ENCODE measurements at regions not wholly inside any gene's neighbourhood (a gene's known extent, or its start where the extent isn't known, plus 50 kb on each side); places are given as distances from the start of the nearest gene placed in this dataset.
"Not testable (repeated sequence)": the region's sequence is repeated elsewhere in the genome, so short reads cannot be mapped to it uniquely, and the experiment has no call there.

GRCh38 chrX:96540111-96540631 lies 144.5 kb upstream of the DIAPH2 start:
- no peak for DNase-seq

DNA sequence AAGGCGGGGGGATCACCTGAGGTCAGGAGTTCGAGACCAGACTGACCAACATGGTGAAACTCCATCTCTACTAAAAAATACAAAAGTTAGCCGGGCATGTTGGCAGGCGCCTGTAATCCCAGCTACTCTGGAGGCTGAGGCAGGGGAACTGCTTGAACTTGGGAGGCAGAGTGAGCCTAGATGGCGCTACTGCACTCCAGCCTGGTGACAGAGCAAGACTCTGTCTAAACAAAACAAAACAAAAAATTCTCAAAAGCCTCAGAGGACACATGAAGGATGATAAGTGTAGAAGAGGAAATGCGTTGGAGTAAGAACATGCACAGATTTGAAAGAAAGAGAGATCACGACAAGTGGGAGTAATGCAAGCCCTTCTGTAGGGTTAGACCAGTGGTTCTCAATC lies 138.4 kb upstream of the DIAPH2 start:
- peak; percentile 1 for DNase-seq

DNA sequence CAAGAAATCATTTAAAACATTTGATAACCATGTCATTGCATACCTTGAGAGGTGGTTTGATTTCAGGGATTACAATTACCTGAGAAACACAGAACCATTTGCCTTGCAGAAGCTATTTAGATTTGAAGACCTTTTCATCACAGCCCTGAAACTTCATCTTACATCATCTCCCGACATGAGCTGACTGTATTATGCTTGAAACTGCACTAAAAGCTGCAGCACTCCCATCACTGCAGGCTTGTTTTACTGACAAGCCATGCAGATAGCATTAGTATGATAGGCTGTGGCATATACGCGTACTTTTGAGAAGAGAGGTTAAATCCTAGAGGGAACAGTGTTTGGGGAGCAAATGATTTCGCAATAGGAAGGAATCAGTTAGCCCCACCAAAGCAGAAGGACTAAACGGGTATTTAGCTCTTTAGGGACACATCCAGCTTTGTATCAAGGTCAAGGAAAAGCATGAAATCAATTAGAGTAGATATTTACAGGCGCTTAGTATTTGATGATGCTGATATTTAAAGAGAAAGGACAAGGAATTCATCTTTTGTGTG lies 133.2 kb upstream of the DIAPH2 start:
- no peak for DNase-seq

DNA sequence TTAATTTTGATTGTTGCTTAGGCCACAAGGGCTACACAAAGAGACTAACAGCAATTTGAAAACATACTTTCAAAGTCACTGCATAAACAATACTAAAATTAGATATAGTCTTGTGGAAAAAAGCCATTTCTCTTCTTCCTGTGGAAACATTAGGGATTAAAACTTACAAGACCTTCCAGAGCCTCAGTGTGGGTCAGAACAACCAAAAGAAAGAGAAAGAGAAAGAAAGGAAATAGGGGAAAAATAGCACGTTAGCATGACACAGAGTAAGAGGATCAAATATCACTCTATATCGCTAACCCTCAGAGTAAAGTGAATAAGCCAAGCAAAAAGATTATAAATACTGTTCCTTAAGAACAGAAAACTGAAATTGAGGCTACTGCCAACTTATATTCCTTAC lies 127.8 kb upstream of the DIAPH2 start:
- no peak for DNase-seq

GRCh38 chrX:96561129-96561528 lies 123.5 kb upstream of the DIAPH2 start:
- not testable (repeated sequence) for DNase-seq

DNA sequence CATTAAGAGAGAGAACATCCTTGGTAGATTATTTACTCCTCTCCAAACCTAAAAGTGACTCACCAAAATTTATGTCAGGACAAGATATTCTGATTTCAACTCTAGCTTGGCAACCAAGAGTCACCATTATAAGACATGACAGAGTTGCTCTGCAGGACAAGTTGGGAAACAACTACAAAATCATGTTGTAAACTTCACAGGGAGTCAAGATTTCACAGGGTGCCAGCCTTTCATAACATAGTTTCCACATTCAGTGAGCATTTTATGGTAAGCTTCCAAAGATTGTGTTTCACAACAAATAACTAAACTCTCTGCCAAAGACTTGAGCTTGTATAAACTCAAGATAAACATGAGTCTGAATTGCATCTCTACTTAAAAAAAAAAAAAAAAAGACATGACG lies 121.0 kb upstream of the DIAPH2 start:
- DNase-seq = no peak

DNA sequence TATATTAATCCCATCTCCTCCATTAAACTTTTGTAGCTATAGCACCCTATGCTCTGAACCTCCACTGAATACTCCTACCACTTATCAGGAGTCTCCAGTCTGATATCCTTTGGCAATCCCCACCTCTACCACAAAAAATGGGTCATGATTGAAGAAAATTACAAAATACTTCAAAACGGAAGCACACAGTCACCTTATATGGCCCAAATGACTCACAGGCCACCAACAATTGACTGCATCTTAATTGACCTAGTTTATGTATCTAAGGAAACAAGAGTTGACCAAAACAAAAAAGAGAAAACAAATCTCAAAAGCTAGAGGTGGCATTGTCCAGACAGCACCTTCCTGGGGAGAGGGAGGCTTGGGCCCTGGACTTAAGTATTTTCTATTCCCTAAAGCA lies 120.0 kb upstream of the DIAPH2 start:
- no peak for DNase-seq

GRCh38 chrX:96566878-96567277 lies 117.8 kb upstream of the DIAPH2 start:
- no peak for DNase-seq

DNA sequence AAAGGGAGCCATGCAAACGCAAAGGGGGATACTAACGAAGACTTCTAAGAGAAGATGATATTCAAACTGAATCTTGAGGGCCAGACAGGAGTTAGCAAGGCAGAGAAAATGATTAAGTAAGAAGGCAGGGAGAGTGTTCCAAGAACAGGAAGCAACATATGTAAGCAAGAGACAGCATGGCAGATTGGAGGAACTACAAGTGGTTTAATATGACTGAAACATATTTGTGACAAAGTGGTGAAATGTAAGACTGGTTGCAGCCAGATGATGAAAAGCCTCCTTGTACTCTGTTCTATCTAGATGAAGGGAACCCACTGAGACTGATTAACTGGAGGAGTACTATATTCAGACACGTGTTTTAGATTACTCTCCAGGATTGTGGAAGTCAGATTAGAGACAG lies 116.6 kb upstream of the DIAPH2 start:
- DNase-seq = no peak

GRCh38 chrX:96569034-96569433 lies 115.6 kb upstream of the DIAPH2 start:
- DNase-seq = no peak

GRCh38 chrX:96575011-96575410 lies 109.6 kb upstream of the DIAPH2 start:
- no peak for DNase-seq

- no peak for DNase-seq
Observed at GRCh38 chrX:96576368-96576767, 108.3 kb upstream of the DIAPH2 start.

- no peak for DNase-seq
Observed at GRCh38 chrX:96578781-96579180, 105.9 kb upstream of the DIAPH2 start.

GRCh38 chrX:96579252-96579651 lies 105.4 kb upstream of the DIAPH2 start:
- no peak for DNase-seq

DNA sequence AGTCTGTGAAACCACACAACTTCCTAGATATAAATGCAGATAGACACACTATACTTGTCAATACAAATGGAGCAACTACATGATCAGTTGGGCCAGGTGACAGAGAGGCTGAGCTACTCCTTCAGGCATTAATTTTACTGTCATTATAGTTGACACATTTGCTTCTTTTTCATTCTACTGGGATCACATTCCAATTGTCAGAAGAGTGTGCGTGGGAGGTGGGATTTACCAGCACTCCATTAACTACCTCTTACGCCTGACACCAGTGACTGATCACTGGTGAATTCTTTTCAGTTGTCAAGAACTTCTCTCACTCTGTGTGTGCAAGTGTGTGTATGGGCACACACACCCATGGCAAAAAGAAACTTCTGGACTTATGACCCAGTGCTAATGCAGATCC lies 94.2 kb upstream of the DIAPH2 start:
- no peak for DNase-seq

- DNase-seq = no peak
Observed at GRCh38 chrX:96591421-96591820, 93.2 kb upstream of the DIAPH2 start.

DNA sequence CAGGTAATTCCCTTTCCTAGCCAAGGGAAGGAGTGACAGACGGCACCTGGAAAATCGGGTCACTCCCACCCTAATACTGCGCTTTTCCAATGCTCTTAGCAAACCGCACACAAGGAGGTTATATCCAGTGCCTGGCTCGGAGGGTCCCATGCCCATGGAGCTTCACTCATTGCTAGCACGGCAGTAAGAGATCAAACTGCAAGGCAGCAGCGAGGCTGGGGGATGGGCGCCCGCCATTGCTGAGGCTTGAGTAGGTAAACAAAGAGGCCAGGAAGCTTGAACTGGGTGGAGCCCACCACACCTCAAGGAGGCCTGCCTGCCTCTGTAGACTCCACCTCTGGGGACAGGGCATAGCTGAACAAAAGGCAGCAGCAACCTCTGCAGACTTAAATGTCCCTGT lies 86.8 kb upstream of the DIAPH2 start:
- DNase-seq = not testable (repeated sequence)

DNA sequence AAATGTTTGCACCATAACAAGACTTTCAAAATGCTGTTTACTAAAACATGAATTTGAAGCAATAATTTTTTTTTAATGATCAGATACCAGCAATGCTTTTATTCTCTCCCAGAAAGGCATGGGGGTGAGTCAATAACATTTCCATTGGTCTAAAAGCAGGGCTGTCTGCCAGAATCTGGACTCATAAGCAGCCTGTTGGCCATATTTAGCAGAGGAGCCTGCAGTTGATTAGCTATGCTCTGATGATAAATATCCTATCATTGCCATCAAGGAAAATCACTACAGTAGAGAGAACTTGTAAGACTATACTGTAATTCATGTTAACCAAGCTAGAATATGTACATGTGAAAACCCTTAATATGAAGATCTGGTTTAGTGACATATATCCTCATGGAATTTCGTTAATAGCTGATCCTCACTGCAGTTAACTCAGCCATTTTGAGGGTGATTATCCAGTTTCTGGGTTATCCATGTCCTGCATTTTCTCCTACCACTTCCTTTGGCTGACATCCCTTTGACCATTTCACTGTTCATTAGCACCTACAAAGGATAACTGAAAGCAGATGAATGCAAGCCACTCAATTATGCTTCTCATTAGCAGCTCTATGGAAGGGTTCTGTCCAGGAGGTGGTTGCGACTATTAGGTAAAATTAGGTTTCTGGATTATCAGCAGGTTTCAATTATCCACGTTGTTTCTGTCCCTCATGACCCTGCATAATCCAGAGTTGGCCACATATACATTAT lies 72.9 kb upstream of the DIAPH2 start:
- no peak for DNase-seq

DNA sequence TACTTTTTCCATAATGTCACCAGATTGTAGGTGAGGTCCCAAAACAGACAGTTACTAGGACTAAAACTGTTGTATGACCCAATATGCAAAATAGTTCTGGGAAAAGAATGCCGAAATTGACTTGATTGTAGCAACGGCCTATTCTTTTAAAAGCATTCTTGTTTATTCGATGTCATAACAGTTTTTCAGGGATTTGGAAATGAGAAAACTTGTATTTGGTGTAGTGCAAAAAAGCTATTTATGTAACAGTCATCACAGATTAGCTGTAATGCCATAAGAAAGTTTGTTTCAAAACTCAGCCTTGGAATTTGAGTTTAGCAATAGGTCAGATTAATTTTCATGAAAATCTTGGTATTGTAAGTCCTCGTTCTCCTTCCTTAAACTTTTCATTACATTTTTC lies 69.2 kb upstream of the DIAPH2 start:
- no peak for DNase-seq

DNA sequence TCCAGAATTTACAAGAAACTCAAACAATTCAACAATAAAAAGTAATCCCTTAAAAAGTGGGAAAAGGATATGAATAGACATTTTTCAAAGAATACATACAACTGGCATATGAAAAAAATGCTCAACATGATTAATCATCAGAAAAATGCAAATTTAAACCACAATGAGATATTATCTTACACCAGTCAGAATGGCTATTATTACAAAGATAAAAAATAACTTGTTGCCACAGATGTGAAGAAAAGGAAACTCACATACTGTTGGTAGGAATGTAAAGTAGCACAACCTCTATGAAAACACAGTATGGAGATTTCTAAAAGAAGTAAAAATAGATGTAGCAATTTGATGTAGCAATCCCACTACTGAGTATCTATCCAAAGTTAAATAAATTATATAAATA lies 65.1 kb upstream of the DIAPH2 start:
- no peak for DNase-seq

GRCh38 chrX:96621811-96622210 lies 62.8 kb upstream of the DIAPH2 start:
- DNase-seq = no peak

Data from activated CD4-positive, alpha-beta T cell treated with anti-CD3 and anti-CD28 coated beads for 48 hours (primary cell).